Astrocyte of the cerebellum (primary cell): ENCODE measurements at regions not wholly inside any gene's neighbourhood (a gene's known extent, or its start where the extent isn't known, plus 50 kb on each side); places are given as distances from the start of the nearest gene placed in this dataset.

ENCODE experiments used
- DNase-seq: peaks from one replicate; pipeline ENCODE4 v3.0.0-alpha.2; 2011; ENCODE audit warnings: low read depth
- H3K4me3 ChIP-seq: 2 replicates; pipeline ENCODE4 v1.5.1; 2011; ENCODE audit warnings: mild to moderate bottlenecking, low read depth, low read length, moderate library complexity
- in situ Hi-C: cut with HindIII; loops from 2 replicates; pipeline ENCODE4 v1.10.0; 2017; ENCODE audit warnings: low sequenced_read_pairs
- TF ChIP-seq, protein P1 (sequence below): IDR thresholded peaks from 2 replicates; pipeline ENCODE4 v1.5.1; 2012; ENCODE audit warnings: low read length, low read depth, moderate library complexity, mild to moderate bottlenecking; ENCODE audit errors: missing control alignments

DNA sequence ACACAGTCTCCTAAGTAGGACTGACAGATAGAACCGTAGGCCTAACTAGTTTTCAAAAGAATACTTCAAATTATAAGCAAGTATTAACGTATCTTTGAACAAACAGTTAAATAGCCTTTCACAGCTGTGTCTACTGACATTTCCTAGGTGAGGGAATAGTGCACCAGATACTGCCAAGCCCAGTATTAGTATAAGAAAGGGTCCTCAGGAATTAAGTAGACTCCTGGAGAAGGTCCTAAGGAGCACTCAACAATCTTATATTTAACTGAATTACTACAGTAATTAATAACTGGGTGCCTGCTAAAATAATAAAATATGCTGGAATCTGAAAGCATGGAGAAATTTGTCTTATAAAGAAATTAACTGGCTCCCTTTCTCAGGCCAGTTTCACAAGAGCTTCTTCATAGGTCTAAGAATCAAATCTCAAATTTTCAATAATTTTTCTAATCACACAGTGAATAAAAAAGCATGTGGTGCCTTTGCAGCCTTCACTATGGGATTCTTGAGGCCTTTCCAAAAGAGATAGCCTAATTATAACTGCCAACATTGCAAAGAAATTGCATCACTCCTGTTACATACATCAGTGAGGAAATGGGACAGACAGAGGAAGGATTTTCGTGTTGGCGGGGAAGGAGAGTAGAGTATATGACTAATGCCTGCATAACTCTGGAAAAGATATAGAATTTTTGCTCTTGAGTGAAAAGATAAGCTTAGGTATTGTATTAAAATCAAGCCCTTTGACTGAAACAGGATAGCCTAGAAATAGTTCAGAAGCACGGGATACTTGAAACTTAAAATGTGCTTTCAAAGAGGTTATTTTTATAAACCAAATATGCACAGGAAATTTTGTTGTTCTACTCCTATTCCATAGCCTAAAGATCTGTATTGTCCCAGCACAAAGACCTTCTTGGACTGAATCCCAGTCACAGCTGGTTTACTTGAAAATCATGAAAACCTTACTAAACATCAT lies 228.6 kb upstream of the STK17B start:
- DNase-seq, result peak; percentile 75
- no peak overlapping the region for H3K4me3 ChIP-seq
- TF ChIP-seq, protein P1, sequence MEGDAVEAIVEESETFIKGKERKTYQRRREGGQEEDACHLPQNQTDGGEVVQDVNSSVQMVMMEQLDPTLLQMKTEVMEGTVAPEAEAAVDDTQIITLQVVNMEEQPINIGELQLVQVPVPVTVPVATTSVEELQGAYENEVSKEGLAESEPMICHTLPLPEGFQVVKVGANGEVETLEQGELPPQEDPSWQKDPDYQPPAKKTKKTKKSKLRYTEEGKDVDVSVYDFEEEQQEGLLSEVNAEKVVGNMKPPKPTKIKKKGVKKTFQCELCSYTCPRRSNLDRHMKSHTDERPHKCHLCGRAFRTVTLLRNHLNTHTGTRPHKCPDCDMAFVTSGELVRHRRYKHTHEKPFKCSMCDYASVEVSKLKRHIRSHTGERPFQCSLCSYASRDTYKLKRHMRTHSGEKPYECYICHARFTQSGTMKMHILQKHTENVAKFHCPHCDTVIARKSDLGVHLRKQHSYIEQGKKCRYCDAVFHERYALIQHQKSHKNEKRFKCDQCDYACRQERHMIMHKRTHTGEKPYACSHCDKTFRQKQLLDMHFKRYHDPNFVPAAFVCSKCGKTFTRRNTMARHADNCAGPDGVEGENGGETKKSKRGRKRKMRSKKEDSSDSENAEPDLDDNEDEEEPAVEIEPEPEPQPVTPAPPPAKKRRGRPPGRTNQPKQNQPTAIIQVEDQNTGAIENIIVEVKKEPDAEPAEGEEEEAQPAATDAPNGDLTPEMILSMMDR, result no peak
- in situ Hi-C loops, result no loop called here

DNA sequence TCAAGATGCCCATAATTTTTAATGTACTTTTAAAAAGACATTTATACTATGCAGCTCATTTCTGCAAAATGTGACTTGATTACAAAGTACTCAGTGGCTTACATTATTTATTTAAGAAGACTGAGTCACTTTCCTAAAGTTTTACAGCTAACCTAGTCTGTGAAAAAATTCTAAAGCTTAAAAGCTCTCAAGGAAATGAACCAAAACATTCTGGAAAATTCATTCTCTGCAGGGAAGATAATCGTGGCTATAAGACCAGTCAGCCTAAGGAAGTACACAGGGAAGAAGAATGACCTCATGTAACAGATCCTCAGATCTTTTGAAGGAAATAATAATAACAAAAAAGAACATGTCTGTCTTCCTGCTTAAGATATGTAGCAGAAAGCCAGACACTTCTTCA lies 232.1 kb upstream of the STK17B start:
- in situ Hi-C loops, result no loop called here
- no peak overlapping the region for H3K4me3 ChIP-seq
- DNase-seq, result peak; percentile 40
- TF ChIP-seq, protein P1, result no peak

DNA sequence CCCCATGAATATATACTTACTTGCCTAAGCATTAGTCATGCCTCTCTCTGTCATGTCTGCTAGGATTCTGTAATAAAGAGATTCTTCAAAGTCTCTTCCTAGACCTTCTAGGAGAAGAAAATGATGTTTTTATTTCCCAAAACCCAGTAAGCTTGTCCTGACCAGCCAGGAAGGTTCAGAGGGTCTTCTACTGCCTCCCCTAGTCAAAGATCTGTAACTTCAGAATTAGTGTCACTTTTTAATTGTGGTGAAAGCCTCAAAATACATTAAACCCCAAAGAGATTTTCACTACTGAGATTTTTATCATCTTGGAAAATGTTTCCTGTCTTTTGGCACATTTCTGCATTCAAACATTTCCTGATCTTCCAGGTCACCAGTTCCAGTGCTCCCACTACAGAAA lies 232.9 kb upstream of the STK17B start:
- TF ChIP-seq, protein P1, result no peak
- no peak for DNase-seq
- in situ Hi-C loops, result no loop called here
- H3K4me3 ChIP-seq, result no peak overlapping the region

DNA sequence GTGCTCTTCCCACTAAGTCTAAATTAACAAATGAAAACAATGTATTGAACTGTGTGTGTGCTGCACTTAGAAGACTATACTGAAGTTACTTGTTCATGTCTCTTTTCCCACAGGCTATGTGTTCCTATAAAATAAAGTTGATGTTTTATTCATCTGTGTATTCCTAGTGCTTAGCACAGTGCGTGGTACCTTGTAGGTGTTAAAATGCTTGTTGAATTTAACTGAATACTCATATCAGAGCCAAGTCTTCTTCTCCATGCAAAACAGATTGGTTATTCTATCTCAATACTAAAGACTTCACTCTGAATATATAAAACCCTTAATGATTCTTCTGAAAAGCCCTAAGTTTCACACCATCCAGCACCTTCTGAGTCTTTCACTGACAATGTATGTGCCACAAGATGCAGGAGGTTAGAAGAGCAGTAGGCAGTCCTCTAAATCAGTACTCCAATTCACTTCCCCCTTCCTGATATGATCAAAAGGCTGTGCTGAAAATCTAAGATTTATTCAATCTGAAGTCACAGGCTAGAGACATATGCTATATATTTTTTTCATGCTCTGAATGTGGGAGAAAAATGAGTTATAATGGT lies 231.7 kb upstream of the CCDC150 start:
- no peak overlapping the region for H3K4me3 ChIP-seq

DNA sequence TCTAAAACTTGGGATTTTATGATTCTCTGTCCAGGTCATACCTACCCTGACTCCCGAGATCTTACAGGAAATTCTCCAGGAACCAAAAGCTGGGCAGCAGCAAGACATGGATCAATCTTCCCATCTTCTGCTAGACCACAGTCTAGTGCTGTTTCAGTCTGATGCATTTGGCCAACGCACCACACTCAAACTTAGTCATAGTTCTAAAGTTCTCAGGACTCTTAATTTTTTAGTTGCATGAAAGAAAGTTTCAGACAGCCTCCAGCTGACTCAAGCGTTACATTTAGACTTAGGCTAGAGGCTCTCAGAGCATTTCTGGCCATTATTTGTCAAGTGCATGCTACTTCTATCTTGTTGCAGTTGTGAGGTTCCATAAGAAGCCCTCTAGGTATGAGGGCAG lies 230.1 kb upstream of the CCDC150 start:
- TF ChIP-seq, protein P1, result no peak
- no peak for DNase-seq
- in situ Hi-C loops, result no loop called here
- no peak overlapping the region for H3K4me3 ChIP-seq

More for the DNA sequence above, 231.7 kb upstream of the CCDC150 start:
- TF ChIP-seq, protein P1, result no peak
- in situ Hi-C loops, result no loop called here
- DNase-seq, result no peak

DNA sequence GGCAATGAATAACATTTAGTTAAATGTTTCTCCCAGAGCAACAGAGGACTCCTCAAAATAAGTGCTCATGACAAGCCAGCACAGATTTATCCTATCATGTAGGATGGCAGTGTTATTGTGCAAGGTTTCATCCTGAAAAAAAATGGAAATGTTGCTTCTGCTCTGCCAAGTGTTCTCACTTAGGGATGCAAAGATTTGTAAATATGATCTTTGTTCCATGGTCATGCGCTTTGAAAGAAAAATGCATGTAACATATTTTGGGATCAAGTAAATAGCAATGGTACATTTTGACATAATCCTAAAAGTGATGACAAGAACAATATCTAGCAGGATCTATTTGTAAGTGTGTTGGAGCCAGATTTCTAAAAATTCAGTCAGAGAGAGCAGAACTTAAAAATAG lies 229.5 kb upstream of the CCDC150 start:
- no peak overlapping the region for H3K4me3 ChIP-seq
- in situ Hi-C loops, result no loop called here
- TF ChIP-seq, protein P1, result no peak
- DNase-seq, result no peak
